ENCODE measurements at regions not wholly inside any gene's neighbourhood (a gene's known extent, or its start where the extent isn't known, plus 50 kb on each side); places are given as distances from the start of the nearest gene placed in this dataset.

- no peak for DNase-seq
Observed at GRCh38 chr20:39245685-39246311, 283.7 kb downstream of the DHX35 start.

GRCh38 chr20:39243962-39244361 lies 281.8 kb downstream of the DHX35 start:
- no peak for DNase-seq

GRCh38 chr20:39242614-39243013 lies 280.5 kb downstream of the DHX35 start:
- DNase-seq: no peak

GRCh38 chr20:39234520-39235095 lies 272.5 kb downstream of the DHX35 start:
- DNase-seq: no peak

- DNase-seq: no peak
Observed at GRCh38 chr20:39233755-39234154, 271.6 kb downstream of the DHX35 start.

GRCh38 chr20:39227416-39227815 lies 265.3 kb downstream of the DHX35 start:
- DNase-seq: no peak

- no peak for DNase-seq
Observed at GRCh38 chr20:39225978-39226377, 263.8 kb downstream of the DHX35 start.

- DNase-seq: no peak
Observed at GRCh38 chr20:39225536-39225935, 263.4 kb downstream of the DHX35 start.

- peak; percentile 1 for DNase-seq
Observed at GRCh38 chr20:39222101-39222500, 260.0 kb downstream of the DHX35 start.

GRCh38 chr20:39216195-39216594 lies 254.1 kb downstream of the DHX35 start:
- no peak for DNase-seq

- no peak for DNase-seq
Observed at GRCh38 chr20:39214828-39215227, 252.7 kb downstream of the DHX35 start.

GRCh38 chr20:39213476-39214145 lies 251.5 kb downstream of the DHX35 start:
- DNase-seq: no peak

GRCh38 chr20:39211060-39211748 lies 249.1 kb downstream of the DHX35 start:
- DNase-seq: no peak

GRCh38 chr20:39210341-39211036 lies 248.3 kb downstream of the DHX35 start:
- no peak for DNase-seq

- DNase-seq: no peak
Observed at GRCh38 chr20:39206899-39207564, 244.9 kb downstream of the DHX35 start.

- DNase-seq: peak; percentile 4
Observed at GRCh38 chr20:39195582-39196021, 233.5 kb downstream of the DHX35 start.

- peak; percentile 62 for DNase-seq
Observed at GRCh38 chr20:39190666-39191570, 228.8 kb downstream of the DHX35 start.

- no peak for DNase-seq
Observed at GRCh38 chr20:39188266-39188765, 226.2 kb downstream of the DHX35 start.

- no peak for DNase-seq
Observed at GRCh38 chr20:39181490-39181889, 219.3 kb downstream of the DHX35 start.

- no peak for DNase-seq
Observed at GRCh38 chr20:39176457-39176856, 214.3 kb downstream of the DHX35 start.

GRCh38 chr20:39170896-39171463 lies 208.8 kb downstream of the DHX35 start:
- DNase-seq: no peak

Data from fibroblast of skin of scalp (primary cell).